HG03439 (cell line): ENCODE measurements at regions not wholly inside any gene's neighbourhood (a gene's known extent, or its start where the extent isn't known, plus 50 kb on each side); places are given as distances from the start of the nearest gene placed in this dataset.

Experiments used
- ATAC-seq: cut with Tn5 transposase; IDR thresholded peaks from one replicate; pipeline ENCODE4 v1.9.1; 2021; ENCODE audit warnings: mild to moderate bottlenecking, moderate library complexity; ENCODE audit not compliant: unreplicated experiment

GRCh38 chr2:65488527-65488926 is 56.1 kb upstream of the SPRED2 start:
- ATAC-seq: no peak

- ATAC-seq: no peak
Observed at GRCh38 chr2:65487404-65487803, 55.0 kb upstream of the SPRED2 start.

GRCh38 chr2:65486802-65487201 is 54.4 kb upstream of the SPRED2 start:
- no peak for ATAC-seq

GRCh38 chr2:65486282-65486681 is 53.9 kb upstream of the SPRED2 start:
- ATAC-seq: no peak

GRCh38 chr2:65485839-65486238 is 53.4 kb upstream of the SPRED2 start:
- no peak for ATAC-seq

- ATAC-seq: no peak
Observed at GRCh38 chr2:65483763-65484162, 51.4 kb upstream of the SPRED2 start.

- no peak for ATAC-seq
Observed at GRCh38 chr2:65482971-65483370, 50.6 kb upstream of the SPRED2 start.
